HT-29 (cell line): ENCODE measurements at regions not wholly inside any gene's neighbourhood (a gene's known extent, or its start where the extent isn't known, plus 50 kb on each side); places are given as distances from the start of the nearest gene placed in this dataset.

Experiments
- DNase-seq: peaks from one replicate; pipeline ENCODE4 v3.0.0-alpha.2; 2015; ENCODE audit warnings: low spot score

- no peak for DNase-seq
Measured at GRCh38 chr14:25551674-25552073, 501.7 kb upstream of the STXBP6 start.

- no peak for DNase-seq
Measured at GRCh38 chr14:25546826-25547225, 496.9 kb upstream of the STXBP6 start.

- DNase-seq, result peak; percentile 64
Measured at GRCh38 chr14:25537846-25538455, 488.0 kb upstream of the STXBP6 start.

GRCh38 chr14:25526290-25526689, 476.3 kb upstream of the STXBP6 start:
- no peak for DNase-seq

GRCh38 chr14:25522926-25523325, 473.0 kb upstream of the STXBP6 start:
- no peak for DNase-seq

GRCh38 chr14:25522116-25522515, 472.2 kb upstream of the STXBP6 start:
- no peak for DNase-seq

GRCh38 chr14:25521616-25522015, 471.7 kb upstream of the STXBP6 start:
- DNase-seq, result no peak

GRCh38 chr14:25520821-25521220, 470.9 kb upstream of the STXBP6 start:
- DNase-seq, result no peak

- DNase-seq, result no peak
Measured at GRCh38 chr14:25518364-25518763, 468.4 kb upstream of the STXBP6 start.

- peak; percentile 11 for DNase-seq
Measured at GRCh38 chr14:25516838-25517237, 466.9 kb upstream of the STXBP6 start.

GRCh38 chr14:25508845-25509244, 458.9 kb upstream of the STXBP6 start:
- DNase-seq, result no peak

GRCh38 chr14:25501749-25502148, 451.8 kb upstream of the STXBP6 start:
- no peak for DNase-seq

GRCh38 chr14:25488961-25489360, 439.0 kb upstream of the STXBP6 start:
- no peak for DNase-seq

- DNase-seq, result no peak
Measured at GRCh38 chr14:25485381-25485780, 435.4 kb upstream of the STXBP6 start.

- no peak for DNase-seq
Measured at GRCh38 chr14:25484906-25485305, 435.0 kb upstream of the STXBP6 start.

- DNase-seq, result no peak
Measured at GRCh38 chr14:25484235-25484634, 434.3 kb upstream of the STXBP6 start.

- DNase-seq, result no peak
Measured at GRCh38 chr14:25477316-25478098, 427.6 kb upstream of the STXBP6 start.

GRCh38 chr14:25472700-25473099, 422.8 kb upstream of the STXBP6 start:
- DNase-seq, result no peak

- no peak for DNase-seq
Measured at GRCh38 chr14:25464772-25465171, 414.8 kb upstream of the STXBP6 start.

GRCh38 chr14:25464078-25464477, 414.1 kb upstream of the STXBP6 start:
- DNase-seq, result no peak

GRCh38 chr14:25463480-25463879, 413.5 kb upstream of the STXBP6 start:
- no peak for DNase-seq

- no peak for DNase-seq
Measured at GRCh38 chr14:25461780-25462179, 411.8 kb upstream of the STXBP6 start.

GRCh38 chr14:25444381-25444780, 394.4 kb upstream of the STXBP6 start:
- no peak for DNase-seq
